NCI-H1105 treated with DMSO at 0.1 percent for 48 hours (cell line): ENCODE measurements at regions not wholly inside any gene's neighbourhood (a gene's known extent, or its start where the extent isn't known, plus 50 kb on each side); places are given as distances from the start of the nearest gene placed in this dataset.
"Not testable (repeated sequence)": the region's sequence is repeated elsewhere in the genome, so short reads cannot be mapped to it uniquely, and the experiment has no call there.

ENCODE experiments used
- DNase-seq: peaks from one replicate; lab custom pipeline; 2025; lab: John Stamatoyannopoulos, UW

DNA sequence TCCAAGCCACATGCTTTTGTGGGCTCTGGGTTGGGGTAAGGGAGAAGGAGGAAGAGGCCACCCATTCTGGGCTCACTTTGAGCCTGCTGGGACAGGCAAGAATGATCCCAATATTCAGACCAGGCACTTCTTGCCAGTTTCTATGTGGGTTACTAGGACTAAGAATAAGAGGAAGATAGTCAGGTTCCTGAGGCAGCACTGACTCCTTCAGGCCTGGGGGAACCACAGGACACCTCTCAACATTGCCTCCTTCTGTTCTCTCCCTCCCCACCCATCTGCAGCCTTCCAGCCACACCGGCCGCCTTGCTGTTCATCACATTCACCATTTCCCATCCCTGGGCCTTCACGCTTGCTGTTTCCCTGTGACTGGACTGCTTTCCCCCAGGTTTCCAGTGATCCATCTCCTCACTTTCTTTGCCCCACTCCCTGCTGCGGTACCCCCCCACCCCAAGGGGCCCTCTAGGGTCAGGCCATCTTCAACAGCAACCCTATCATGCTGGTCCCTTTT is 69.2 kb upstream of the SIRPA start:
- no peak for DNase-seq

DNA sequence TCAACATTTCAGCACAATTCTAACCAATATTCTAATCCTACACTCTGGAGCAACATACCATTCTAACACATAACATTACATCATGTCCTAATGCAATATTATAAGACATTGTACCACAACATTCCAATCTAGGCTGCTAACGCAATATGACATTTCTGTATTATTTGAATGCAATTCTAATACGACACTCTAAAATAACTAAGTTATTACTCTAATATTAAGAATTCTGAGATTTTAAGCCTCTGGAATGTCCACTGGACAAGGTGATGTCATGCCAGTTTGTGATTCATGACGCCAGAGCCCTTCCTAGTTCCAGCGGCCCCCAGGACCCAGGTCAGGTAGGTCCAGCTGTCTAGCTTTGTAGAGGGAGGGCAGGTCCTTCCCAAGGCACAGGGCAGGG is 69.7 kb upstream of the SIRPA start:
- DNase-seq = no peak

DNA sequence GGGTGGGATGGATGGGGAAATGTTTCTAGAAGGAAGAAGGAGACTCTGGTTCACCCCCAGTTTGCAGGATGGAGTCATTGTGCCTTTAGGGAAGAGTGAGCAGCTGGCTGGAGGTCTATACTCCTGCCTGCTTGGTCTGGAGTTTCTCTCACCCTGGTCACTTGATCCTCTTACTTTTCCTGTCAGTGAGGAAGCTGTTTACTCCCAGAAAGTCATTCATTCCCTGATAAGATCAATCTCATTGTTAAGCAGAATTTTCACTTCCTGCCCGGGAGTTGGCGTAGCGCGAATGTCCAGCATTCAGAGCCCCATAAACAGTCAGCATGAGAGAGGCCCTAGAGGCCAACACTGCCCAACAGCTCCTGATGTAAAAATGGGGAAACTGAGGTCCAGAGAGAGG is 70.4 kb upstream of the SIRPA start:
- no peak for DNase-seq

DNA sequence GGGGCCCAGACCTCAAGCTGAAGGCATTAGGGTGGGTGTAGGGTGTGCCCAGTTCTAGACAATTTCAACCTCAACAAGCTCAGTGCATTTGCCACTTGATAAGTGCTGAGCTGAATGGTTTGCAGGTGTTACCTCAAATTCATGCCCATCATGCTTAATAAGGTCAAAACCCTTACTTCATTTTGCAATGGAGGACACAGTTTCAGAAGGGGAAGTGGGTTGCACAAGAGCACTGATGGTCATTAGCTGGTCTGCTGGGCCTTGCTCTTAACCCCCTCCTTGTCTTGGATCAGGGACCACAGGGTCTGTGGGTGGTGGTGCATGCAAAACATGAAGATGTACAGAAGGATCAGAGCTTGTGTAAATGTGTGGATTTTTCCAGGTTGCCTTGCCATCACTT is 71.0 kb upstream of the SIRPA start:
- DNase-seq = no peak

DNA sequence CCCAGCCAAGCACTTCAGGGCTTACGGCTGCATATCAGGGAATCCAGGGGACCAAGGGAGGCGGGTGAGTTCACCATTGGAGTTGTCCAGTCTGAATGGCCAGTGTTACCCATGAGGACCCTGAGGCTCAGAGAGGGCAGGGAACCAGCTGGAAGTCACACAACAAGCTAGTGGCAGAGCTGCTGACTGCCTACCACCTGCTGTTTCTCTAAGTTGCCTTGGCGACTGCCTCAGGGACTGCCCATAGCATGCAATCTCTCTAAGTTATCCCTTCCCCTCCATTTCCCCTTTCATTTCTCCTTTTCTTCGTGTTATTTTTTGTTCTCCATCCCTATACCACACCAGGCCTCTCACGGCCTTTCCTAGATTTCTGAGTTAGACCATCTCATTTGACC is 71.8 kb upstream of the SIRPA start:
- DNase-seq = no peak

DNA sequence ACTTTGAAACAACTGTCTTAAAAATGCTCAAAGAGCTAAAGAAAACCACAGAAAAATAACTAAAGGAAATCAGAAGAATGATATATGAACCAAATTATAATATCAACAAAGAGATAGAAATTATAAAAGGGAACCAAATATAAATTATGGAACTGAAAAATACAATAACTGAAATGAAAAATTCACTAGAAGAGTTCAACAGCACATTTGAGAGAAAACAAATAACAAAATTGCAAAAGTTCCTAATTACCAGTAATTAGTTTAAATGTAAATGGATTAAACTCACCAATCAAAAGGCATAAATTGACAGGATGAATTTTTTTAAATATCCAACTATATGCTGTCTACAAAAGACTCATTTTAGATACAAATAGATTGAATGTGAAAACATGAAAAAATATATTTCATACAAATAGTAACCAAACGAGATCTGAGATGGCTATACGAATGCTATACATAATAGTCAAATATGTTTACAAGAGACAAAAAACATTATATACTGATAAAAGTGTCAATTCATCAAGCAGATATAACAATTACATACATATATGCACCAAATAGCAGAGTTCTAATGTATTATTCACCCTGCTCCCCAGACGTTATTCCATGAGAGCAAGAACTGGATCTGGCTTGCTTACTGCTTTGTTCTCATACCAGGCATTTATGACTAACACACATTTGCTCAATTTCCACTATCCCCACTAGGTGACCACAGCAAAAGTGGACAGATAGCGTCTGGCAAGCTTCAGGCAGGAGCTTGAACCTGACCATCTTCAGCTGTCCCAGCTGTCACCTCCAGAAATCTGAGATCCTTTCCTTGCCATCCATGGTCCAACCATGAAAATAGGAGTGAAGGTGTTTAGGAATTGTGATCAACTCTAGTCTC is 72.4 kb upstream of the SIRPA start:
- DNase-seq = no peak

DNA sequence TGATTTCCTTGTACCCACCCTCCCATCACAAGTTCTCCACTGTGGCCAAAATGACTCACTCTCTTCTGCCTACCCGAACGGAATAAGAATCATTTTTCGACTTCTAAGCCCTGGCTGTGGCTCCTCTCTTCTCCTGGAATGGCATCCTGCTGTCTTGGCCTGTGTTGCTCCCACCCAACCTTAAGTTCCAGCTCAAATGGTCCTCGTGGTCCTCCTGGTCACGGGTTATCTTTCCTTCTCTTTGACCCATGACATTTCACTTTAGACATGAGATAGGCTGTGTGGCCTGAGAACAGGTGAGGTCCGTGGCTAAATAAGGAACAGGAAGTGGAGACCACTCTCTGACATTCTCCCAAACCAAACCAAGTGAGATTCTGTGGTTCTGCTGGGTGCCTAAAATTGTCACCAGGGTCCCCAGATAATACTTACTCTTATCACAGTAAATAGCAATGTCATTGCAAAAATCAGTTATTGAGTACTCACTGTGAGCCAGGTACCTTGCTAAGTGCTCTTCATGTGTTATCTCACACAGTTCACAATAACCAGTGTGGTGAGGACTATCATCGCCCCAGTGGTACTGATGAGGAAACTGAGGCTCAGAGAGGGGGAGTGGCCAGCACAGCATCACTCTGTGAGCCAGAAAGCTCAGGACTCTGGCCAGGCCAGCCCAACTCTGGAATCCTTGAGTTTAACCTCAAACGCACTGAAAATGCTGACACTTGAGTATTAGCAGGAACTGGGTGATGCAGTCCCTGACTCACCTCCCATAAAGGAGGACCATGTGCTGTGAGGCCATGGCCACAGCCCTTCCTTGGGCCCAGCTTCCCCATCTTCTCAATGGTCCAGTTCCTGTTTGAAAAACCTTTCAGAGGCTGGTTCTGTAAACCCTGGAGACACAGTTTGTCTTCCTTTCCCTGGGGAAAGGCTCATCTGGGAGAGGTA is 74.8 kb upstream of the SIRPA start:
- no peak for DNase-seq

DNA sequence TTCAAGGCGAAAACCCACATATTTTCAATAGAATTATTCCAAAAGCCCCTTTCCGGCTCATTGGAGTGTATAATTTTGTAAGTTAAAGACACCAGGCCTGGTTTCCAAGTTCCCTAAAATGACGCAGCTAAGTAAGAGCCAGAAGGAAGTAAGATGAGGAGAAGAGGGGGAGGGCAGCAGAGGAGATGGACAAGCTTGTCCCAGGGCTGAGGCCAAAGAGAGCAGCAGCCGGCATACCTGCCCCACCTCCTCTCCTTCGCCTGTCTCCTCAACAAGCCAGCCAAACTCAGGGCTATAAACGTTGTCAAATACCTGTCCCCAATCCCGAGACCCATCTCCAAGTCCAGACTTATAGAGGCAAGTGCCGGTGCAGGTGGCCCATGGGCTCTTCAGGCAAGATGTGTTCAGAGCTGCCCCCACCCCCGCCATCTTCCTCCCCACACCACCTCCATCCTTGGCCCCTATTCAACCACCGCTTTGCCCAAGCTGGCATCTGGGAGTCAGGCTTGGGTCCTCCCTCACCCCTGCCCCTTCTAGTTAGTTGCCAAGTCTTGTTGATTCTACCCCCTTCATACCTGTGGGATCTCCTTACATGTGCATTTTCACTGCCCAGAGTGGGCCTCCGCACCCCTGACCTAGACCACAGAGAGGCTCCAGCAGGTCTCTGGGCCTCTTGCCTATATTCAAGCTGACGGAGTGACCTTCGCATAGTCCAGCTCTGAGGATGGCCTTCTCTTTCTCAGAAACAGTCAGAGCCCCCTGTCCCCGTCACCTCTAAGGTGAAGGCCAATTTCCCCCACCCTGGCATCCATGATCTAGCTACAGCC is 75.7 kb upstream of the SIRPA start:
- DNase-seq = no peak

DNA sequence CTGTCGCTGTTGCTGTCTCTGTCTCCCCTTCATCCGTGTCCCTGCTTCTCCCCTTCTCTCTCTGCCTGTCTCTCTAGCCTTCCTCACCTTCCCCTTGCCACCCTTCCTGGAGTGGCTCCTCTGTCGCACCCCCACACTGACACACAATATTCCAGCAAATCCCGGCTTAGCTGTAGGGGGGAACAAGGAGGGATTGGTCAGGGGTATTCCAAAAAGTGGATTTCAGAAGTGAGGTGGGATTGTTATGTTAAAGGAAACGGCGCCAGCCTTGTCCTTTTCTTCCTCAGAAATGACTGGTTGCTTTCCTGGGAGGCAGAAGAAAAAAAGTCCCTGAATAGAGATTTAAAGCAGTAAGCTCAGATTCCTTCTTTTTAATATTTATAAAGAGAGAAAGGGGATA is 76.3 kb upstream of the SIRPA start:
- no peak for DNase-seq

DNA sequence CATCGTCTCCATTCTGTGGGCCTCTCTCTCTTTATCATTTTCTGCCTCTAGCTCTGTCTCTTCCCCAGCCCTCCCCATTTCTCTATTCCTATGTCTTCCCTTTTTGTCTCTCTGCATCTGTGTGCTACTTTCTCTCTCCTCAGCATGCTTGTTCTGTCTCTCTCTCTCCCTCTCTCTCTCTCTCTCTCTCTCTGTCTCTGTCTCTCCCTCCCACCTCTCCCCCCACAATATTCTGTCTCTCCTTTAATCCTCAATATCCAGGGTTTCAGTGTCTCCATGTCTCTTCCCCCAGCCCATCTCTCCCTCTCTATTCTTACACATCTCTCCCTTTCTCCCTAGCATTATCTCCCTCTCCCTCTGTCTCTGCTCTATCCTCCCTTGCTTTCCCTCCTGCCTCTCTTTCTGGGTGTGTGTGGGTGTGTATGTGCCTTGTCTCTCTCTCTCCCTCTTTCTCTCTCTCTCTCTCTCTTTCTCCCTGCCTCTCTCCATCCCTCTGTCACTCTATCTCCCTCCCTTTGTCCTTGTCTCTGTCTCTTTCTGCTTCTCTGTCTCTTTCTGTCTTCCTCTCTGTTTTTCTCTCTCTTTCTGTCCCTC is 76.9 kb upstream of the SIRPA start:
- DNase-seq = no peak

DNA sequence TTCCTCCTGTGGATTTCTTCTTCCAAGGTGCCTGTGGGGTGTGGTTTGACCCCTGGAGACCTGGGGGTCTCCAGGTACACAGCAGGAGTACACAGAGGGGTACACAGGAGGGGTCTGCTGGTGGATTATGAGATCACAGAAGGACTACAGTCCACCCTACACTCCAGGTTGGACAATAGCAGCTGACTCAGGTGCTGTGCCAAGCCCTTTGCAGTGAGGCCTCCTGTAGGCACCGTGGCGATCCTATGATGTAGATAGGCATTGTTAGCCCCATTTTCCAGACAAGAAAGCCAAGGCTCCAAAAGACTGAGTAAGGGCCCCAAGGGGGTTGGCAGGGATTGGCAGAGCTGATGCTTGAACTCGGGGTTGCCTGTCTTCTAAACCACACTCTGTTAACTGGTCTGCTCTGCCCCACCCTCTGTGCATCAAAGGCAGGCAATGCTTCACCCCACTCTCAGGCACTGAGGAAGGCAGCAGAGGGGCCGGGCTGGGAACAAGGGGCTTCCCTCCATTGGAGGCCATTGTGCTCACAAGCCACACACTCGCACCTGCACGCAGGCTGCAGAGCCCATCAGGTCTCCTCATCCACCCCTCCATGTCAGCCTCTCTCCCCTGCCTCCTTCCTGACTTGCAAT is 77.5 kb upstream of the SIRPA start:
- DNase-seq = no peak

DNA sequence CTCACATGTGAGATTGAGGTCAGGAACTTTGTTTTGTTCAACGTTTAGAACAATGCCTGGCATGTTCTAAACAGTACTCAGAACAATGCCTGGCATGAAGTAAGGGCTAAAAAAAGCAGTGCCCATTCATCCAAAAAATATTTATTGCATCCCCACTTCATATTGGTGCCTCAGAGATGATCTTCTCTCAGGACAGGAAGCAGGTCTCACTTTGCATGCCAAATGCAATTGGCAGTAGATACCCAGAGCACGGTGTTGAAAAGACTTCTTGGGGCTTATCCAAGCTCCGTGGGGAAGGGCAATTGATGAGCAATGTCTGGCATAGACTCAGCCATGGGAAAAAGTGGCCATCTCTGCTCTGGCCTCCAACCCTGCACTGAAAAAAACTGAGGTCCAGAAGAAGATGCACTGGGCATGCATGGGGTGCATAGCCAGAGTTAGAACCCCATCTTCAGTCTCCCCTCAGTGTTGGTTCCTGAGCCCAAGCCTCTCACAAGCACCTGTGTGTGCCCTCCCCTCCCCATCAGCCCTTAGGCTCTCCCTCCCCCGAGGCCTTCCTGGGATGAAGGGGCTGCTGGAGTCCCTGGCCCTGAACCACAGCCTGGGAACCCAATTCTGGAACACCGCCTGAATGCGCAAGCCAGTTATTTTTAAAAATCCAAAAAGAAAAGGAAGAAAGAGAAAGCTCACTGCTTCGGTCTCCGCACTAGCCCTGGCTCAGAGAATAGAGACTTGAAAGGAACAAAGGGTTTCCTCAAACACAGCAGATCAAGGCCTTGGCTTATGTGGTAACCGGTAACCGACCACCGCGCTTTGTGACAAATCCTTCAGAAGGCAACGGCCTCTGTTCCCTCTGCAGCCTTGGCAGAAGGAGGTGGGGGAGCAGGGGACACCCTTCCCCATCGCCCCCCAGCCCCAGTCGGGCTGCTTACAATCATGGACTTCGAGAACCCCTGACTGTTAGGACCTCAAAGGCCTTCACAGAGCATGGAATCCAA is 78.5 kb upstream of the SIRPA start:
- DNase-seq = peak; percentile 54

DNA sequence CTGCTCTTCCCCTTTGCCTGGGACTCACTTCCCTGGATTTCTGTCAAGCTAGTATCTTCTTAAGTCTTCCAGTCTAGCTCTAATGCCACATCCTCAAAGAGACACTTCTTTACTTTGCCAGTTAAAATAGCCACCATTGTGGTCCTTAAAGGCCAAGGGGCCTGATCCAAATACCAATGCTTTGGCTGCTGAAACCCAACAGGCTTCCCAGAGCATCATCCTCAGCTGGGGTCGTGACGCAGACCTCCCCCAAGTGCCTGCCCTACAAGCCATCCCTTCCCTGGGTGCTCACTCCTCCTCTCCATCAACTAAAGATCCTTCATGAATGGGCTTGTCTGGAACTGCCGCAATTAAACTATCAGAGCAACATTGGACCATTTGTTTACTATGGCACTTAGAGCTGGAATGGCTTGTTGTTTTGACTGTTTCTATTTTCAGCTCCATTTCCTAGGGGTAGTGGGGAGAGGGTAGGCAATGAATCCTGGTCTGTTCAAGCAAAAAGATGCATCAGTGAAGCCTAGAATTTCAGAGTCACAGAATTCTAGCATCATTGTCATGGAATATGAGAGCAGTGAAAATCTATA is 79.6 kb upstream of the SIRPA start:
- DNase-seq = peak; percentile 92

DNA sequence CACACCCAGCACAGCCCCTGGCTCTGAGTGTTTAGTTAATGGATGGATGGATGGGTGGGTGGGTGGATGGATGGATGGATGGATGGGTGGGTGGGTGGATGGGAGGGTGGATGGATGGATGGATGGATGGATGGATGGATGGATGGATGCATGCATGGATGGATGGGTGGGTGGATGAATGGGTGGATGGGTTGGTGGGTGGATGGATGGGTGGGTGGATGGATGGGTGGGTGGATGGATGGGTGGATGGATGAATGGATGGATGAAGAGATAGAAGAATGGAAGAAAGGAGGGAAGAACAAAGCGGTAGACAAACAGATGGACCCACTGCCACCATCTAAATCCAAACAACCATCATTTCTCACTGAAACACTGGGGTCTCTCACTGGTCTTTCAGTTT is 80.3 kb upstream of the SIRPA start:
- DNase-seq = not testable (repeated sequence)

DNA sequence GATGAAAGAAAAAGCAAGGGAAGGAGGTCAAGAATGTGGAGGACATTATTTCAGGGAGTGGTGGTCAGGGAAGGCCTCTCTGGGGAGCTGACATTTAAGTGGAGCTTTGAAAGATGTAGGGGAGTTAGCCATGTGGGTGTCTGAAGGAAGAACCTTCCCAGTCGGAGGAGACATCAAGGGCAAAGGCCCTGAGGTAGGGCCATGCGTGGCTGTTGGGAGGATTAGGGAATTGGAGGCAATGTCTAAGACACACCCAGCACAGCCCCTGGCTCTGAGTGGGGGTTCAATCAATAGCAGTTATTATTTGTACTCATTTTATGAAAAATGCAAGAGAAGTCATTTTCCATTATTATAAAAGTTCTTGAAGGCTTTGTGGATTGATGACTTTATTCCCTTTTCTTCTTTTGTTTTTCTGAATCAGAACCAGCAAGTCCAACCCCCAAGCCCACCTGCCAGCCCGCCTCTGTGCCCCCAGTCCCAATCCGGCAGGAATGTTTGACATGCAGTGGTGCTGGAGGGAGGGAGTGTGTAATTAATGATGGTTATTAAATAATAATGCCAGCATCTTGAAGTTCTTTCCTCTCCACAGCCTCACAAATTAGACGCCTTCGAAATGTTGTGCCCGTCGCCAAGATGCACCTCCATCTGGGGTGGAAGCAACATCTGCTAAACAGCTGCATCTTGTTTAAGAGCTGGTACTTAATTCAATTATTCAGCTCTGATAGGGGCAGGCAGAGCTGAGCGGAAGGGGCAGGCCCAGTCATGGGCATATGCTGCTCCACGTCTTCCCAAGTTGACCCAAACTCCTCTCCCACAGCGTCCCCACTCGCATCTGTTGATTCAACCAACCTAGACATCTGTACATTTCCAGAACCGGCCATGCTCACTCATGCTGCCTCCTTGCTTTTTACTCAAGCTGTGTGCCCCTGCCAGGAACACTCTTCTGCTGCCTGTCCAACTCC is 81.3 kb upstream of the SIRPA start:
- DNase-seq = no peak

DNA sequence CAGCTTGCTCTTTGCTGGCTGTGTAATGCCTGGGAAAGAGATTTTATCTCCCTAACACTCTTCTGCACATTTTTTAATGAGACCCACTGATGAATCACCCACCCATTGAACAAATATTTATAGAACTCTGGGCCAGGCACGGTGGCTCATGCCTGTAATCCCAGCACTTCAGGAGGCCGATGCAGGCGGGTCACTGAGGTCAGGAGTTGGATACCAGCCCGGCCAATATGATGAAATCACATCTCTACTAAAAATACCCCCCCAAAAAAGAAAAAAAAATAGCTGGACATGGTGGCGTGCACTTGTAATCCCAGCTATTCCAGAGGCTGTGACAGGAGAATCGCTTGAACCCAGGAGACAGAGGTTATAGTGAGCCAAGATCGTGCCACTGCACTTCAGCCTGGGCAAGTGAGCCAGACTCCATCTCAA is 82.1 kb upstream of the SIRPA start:
- DNase-seq = no peak

DNA sequence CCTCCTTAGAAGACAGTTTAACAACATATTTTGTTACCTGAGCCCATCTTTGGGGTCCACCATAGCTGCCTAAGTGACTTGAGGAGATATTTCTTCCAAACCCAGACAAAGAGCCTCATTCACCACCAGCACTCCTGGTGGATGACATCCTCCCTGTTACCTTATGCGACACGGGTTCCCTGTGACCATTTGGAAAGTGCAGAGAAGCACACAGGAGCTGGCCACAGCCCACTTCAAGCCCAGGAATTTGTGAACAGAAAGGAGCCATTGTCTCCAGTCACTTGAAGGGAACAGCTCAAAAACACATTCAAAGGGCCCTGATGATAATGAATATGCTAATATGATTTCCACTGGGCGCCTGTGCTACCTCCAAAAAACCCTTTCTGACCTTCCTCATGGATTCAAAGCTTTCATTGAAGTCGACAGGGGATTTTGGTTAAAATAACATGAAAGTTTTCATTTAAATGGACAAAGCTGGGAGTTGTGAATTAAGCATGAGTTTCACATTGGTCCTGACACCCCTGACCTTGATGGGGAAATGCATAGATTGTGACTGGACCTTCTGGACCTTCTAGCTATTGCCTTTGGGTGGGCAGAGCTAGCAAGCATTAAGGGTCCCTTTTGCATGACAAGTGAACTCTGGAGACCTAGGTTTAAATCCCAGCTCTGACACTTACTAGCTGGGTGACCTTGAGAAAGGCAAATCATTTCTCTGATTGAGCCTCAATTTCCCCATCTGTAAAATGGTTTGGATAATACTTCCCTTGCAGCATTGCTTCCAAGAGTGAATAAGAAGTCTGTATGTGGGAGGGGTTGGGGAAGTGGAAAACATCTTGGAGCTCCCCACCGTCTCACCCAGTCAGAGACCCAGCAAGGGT is 83.3 kb upstream of the SIRPA start:
- DNase-seq = no peak
